NOMO-1 (cell line): ENCODE measurements at regions not wholly inside any gene's neighbourhood (a gene's known extent, or its start where the extent isn't known, plus 50 kb on each side); places are given as distances from the start of the nearest gene placed in this dataset.

ENCODE experiments used
- DNase-seq, 2 experiments: peaks; one replicate each; lab custom pipeline; 2025; ENCODE audit not compliant: unreplicated experiment in 2 of 2; lab: John Stamatoyannopoulos, UW

DNA sequence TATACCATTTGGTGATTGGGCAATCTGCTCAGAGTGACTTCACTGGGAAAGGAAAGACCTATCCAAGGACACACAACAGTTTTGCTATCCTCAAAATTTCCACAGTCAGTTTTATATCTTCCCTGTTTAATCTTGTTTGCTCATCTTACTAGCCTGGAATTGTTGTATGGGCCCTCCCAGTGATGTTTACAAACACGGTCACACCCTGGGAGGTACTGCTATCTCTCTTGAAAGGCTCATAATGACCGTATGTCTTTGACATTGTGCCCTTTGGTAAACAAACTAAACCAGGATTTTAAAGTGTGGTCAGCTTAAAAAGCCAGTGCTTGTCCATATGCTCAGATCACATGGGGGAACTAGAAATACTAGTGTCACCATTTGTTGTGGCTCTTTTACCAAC is 277.0 kb downstream of the CDH2 start:
- no peak for DNase-seq

DNA sequence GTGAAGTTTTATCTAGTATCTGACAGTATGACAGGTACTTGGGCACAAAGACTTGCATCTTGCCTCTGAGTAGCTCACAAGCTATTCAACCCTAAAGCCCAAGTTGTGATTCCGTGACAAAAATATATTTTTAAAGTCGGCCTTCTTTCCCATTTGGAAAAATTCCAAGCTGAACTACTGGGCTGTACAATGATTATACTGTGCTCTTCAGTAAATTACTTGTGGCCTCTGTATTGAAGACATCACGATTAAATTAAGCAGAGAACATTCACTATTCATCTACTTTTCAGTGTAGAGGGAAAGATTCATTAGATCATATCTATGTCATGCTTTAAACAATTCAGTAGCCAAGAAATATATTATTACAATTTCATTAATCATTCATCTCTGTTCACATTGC is 282.2 kb downstream of the CDH2 start:
- DNase-seq: no peak

DNA sequence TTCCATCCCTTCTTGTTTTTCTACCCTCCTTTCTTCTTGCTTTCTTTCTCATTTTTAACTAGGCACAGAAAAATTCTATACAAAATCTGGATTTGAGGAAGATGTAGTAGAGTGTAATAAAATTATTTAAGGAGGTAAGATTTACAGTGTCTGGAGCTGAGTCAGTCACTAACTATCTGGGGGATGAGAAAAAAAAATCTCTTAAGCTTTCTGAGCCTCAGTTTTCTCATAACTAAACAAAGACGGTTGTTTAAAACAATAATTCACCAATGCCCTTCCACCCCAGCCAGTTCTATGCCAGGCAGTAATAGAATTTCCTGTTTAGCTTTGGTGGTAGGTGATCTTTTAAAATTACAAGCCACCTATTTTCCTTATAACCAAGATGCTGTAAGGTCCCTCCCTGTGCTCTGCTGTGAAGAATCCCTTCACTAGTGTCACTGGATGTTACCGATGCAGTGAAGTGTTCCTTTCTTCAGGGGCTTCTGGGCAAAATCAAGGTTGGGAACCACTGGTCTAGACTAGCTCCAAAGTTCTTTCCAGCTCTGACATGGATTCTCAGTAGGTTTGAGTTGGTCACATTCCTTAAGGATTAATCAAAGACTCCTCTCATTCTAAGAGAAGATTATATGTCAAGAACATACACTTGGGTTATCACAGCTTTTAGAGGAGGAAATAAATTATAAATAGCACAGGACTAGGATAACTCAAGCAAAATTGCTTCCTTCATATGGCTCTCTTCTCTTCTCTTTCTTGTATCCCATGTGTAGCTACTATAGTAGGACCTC is 289.0 kb downstream of the CDH2 start:
- no peak for DNase-seq

DNA sequence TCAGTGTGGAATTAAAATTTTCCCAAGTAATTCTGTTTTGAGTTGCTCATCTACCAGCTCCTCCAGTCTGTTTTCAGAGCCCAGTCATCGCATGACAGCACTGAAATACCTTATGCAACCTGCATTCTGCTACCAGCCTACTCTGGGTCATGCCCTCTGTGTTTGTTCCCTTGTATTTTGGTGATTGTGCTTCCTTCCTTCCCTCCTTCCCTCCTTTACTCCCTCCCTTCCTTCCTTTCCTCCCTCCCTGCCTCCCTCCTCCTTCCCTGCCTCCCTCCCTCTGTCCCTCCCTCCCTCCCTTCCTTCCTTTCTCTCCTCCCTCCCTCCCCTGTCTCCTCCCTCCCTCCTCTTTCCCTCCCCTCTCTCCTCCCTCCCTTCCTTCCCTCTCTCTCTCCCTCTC is 289.6 kb downstream of the CDH2 start:
- DNase-seq: no peak

DNA sequence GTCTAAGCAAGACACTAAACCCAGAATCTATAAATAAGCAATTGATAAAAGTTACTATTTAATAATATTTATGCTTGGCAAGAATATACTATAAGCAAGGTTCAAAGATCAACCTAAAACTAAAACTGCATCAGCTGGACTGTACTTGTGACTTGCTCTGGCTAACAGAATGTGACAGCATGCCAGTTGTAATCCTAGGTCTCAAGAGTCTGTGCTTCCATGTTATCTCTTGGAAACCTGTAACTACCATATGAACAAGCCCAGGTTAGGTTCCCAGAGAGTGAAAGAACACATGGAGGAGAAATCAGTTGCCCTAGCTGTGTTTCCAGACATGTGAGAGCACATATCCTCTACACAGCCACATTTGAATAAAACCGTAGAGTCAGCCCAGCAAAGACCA is 297.4 kb downstream of the CDH2 start:
- DNase-seq: no peak

DNA sequence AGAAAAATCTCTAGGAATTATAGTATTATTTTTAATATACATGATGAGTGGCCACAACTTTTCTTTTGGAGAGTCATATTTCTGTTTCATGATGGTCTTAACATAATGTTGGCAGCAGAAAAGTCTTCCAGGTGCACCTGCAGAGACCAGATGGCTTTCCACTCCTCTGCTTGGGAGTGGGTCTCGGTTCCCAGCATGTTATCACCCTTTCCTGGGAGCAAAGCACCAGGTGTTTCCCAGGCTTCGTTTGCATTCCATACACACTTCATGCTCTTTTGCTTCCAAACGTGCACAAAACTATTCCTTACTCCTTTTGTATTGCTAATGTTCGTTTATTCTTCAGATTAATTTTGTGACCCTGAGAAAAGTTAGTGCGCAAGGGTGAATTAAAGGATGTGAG is 305.2 kb downstream of the CDH2 start:
- no peak for DNase-seq

DNA sequence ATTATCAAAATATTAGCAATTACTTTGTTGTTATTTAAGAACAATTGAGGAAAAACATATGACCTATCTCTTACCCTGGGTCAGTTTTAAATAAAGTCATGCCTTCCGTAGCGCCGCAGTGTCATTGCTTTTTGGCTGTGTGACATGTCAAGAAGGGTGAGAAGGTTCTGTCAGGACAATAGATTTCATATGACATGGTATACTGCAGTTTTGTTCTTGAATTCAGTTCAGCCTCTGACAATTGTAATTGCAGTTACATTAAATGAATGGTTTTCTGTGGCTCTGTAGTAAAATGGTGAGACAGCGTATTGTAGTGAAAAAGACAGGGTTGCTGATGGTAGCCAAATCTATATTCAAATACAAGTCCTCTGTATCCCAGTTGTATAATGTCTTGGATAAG is 307.2 kb downstream of the CDH2 start:
- DNase-seq: no peak

DNA sequence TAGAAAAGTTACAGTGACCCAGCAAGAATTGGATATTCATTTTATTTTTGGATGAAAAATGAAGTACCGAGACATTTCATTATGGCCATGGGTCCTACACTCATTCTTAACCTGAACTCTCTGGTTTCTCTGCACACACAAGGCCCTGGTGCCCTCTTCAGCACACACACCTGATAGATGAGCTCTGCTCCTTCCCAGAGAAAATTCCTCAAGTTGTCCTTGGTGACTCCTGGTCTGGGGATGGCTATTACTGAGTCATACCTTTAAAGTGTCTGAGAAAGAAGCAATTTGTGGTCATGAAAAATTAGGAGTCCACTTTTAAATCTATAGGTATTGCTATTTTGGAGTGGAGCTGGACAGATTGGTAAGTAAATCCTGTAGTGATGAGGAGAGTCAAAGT is 311.5 kb downstream of the CDH2 start:
- DNase-seq: no peak

DNA sequence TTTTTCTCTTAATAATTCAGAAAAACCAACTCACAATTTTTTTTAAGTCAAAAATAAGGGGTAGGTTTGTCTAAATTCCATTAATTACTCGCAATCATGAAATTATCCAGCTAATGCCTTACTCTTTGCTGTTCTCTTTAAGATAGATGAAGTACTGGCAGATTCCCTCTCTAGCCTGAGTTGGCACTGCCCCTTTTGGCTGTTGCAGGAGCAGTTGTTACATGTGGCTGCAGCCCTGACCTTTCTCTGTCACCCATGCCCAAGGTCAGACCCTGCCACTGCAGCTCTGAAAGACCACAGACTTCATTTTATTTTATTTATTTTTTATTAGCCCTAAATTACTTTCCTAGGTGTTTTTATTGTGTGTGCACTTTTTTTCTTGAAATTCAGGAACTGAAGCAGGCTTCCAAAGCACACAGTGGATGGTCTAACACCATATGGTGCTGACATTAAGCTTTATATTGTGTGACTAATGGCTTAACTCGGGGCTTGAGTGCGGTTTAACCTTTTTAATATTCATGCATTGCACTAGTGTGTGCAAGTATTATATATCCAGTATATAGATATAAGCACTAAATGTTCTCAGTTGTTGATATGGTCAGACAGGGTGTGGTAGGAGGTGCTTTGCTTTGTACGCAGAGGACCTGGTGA is 313.0 kb downstream of the CDH2 start:
- DNase-seq: no peak

DNA sequence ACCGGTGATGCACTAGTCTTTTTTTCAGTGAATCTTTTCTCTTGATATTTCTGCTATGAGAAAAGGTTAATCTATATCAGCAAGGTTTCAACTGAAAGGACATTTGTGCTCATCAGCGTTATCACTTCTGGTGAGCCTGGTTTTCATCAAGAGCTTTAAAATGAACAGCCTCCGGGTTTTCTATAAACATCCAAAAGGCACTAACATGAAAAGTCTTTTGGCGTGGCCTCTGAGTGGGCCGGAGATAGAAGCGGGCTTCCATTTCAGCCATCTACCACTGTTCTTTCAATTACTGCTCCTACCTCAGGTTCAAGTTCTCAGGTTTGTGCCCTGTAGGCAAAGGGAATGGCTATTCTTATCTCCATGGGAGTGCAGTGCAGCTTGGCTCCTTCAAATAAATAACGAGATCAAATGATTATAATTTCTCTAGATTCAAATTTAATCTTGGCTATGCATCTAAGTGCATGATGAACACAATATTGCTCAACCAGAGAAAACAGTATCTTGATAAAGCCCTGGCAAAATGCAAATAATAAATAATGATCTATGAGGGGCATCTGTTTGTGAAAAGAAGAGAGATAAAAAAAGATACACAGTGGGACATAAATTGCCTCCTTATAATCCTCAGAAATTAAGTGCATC is 314.8 kb downstream of the CDH2 start:
- DNase-seq: no peak

DNA sequence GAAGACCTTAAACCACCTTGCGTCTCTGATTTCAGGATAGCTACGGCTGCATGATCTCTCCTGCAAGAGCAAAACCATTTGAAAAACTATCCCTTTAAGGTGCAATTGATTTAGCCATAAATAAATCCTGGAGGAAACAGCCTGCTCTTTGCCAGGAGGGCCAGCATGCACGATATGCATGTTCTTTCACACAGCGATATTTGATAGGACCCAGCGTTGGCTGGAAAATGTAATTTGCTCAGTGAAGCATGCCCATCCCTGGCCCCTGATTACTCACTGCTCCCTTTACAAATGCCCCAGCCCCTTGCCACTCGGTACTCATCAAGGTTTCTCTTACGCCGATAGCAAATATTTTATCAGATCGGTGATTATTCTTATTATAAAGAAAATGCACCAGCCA is 315.4 kb downstream of the CDH2 start:
- DNase-seq: no peak

DNA sequence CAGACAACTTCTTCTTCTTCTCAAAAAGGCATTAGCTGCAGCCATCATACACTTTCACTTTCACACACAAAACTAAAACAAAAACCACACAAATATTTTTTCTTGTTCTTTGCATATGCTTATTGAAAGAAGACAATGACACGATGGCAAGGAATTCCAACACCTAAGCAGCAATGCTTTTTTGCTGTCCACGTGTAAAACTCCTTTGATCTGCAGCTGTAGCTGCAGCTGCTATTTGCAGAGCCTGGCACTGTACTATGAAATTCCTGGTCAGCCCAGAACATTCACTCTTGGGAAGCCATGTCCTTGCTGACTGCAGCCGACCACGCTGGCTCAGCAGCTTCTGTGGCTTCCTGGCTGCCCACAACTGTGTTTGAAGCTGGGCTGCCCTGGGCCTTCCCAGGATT is 316.2 kb downstream of the CDH2 start:
- DNase-seq: no peak

DNA sequence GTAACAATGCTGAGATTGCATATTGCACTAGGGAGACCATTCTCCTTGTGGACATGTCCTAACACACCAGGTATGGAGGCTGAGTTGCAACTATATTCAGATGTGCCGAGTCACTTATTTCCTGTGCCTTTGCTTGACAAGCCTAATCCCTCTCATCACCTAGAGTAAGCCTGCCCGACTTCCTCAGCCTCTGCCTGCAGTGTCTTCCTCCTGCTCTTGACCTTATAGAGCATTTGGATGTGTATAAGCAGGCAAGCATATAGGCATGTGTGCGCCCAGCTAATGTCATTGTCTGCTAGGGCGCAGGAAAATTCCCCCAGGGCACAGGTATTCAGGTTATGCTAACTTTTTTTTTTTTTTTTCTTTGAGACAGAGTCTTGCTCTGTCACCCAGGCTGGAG is 316.9 kb downstream of the CDH2 start:
- DNase-seq: no peak

DNA sequence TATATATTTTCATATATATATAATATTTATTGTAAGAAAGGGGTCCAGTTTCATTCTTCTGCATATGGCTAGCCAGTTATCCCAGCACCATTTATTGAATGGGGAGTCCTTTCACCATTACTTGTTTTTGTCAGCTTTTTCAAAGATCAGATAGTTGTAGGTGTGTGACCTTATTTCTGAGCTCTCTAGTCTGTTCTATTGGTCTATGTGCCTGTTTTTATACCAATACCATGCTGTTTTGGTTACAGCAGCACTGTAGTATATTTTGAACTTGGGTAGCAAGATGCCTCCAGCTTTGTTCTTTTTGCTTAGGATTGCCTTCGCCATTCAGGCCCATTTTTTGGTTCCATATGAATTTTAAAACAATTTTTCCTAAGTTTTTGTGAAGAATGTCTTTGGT is 320.1 kb downstream of the CDH2 start:
- peak in 1 of 2 experiments; percentile 42 for DNase-seq

DNA sequence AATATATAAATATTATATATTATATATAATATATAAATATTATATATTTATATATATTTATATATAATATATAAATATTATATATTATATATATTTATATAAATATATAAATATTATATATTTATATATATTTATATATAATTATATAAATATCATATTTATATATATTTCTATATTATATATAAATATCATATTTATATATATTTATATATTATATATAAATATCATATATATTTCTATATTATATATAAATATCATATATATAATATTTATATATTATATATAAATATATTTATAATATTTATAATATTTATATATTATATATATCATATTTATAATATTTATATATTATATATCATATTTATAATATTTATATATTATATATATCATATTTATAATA is 321.4 kb downstream of the CDH2 start:
- peak in 1 of 2 experiments; percentile 19 for DNase-seq

DNA sequence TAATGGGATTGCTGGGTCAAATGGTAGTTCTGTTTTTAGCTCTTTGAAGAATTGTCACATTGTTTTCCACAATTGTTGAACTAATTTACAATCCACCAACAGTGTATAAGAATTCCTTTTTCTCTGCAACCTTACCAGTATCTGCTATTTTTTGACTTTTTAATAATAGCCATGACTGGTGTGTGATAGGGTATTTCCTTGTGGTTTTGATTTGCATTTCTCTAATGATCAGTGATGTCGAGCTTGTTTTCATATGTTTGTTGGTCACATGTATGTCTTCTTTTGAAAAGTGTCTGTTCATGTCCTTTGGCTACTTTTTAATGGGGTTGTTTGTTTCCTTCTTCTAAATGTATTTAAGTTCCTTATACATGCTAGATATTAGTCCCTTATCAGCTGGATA is 322.3 kb downstream of the CDH2 start:
- DNase-seq: no peak

DNA sequence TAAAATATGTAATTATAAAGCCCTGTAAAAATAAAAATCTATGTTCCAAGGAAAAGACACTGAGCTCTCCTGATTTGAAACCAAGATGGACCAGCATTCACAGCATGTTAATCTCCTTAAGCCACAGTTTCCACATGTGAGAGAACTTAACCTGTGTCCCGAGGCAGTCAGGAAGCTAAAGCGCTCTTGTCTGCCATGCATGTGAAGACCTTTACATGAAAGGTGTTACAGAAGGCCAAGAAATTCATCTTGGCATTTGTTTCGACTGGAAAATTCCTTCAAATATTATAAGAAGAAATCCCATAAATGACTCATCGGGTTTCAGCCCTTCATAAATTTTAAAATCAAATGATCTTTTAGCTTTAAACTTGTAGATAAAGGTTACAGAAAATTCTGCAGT is 328.6 kb downstream of the CDH2 start:
- DNase-seq: no peak

DNA sequence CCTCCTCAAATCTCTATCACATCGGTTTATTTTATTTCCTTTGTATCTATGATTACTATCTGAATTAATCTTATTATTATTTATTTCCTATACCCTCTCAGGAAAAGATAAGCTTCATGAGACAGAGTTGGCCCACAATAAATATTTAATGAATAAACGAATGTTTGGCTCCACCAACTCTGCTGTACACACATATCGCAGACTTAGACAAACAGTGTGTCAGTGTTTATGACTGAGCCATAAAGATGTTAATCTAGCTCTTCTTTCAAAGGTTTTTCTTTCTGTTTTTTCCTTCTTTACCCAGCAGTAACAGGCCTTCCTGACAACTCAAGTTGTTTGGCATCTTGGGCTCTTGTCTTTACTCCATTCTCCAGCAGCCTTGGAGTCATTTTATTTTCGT is 329.5 kb downstream of the CDH2 start:
- DNase-seq: no peak

DNA sequence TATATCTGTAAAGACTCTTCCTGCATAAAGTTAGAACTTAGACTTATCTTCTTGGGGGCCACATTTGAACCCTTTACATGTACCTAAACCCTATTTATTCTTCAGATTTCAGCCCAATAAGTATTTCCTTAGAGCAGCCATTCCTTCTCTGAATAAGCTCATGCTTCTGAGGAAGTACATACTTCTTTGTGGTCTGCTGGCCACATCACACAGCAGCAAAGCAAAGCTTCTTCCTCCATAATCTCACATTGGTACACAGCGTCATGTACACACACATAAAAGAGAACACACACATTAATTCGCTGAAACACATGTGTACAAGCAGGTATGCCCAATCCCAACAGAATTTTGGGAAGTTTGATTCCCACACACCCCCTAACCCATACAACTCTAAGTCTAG is 331.0 kb downstream of the CDH2 start:
- no peak for DNase-seq

DNA sequence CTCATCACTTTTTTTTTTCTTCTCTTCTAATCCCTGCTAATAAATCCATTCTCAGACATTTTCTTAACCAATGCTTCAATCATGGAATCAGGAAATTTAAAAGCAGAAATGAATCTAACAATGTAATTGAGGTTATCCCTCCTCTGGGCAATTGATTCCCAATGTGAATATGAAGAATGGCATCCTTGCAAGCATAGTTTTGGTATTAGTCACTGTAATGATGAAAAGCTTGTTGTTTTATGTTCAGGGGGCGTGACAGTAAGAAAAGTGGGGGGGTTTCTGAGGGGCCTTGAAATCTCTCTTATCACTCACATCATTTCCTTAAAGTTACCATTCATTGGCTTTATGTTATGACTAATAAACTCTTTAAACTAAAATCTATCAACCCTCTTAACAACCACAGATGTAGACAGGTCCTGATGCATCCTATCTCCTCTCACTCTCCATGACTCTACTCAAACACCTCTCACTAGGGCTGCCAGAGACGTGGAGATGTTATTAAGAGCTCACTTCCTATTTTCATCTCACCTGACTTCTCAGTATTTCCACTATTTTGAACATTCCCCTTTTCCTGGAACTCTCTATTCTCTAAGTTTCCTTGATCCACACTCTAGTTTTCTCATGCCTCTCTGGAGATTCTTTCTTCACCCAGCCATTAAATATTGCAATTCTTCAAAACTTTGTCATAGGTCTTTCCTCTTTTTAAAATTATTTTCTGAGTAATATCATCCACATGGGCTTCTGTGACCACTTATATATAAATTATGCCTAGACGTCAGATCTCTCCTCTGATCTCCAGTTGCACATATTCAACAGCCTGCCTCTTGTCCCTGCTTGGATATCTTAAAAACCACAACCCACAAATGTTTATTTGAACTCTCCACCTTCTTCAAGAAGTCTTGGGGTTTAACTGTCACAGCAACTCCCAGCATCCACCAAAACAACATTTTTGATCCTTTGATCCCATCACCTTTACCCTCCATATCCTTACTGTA is 332.9 kb downstream of the CDH2 start:
- no peak for DNase-seq

DNA sequence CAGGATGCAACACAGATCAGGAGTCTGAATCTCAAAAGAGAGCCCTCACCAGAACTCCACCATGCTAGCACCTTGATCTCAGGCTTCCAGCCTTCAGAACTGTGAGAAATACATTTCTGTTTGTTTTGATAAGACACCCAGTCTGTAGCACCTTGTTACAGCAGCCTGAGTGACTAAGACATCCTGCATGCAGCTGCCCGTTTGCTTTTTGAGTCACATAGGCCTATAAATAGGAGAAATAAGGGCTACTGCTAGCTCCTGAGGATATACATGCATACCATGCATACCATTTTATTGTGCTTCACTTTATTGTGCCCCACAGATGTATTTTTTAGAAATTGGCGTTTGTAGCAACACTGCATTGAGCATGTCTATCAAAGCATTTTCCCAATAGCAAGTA is 337.8 kb downstream of the CDH2 start:
- DNase-seq: no peak
